ENCODE measurements at regions not wholly inside any gene's neighbourhood (a gene's known extent, or its start where the extent isn't known, plus 50 kb on each side); places are given as distances from the start of the nearest gene placed in this dataset.

DNA sequence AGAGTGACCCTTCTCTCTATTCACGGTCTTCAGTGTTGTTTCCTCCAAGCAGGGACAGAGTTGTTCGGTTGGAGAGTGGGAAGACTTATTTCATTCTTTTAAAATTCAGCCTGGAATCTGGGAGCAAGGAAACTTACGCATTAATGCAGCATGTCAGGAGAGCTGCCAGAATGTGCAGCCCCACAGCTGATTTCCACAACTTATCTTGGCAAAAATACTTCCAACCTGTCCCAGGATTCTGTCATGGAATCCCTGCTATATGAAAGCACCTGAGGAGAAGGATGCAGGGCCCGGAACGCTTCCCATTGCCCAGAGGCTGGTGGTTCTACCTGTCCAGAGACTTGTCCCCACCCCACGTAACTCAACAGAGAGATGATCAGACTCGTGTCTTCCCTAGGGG lies 86.9 kb upstream of the MKI67 start (continued):
- TF ChIP-seq, protein P1, sequence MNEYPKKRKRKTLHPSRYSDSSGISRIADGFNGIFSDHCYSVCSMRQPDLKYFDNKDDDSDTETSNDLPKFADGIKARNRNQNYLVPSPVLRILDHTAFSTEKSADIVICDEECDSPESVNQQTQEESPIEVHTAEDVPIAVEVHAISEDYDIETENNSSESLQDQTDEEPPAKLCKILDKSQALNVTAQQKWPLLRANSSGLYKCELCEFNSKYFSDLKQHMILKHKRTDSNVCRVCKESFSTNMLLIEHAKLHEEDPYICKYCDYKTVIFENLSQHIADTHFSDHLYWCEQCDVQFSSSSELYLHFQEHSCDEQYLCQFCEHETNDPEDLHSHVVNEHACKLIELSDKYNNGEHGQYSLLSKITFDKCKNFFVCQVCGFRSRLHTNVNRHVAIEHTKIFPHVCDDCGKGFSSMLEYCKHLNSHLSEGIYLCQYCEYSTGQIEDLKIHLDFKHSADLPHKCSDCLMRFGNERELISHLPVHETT (CRISPR knock-in tag; conservative IDR thresholded peaks at IDR 0.05) = no peak
- no peak for TF ChIP-seq DNMT1 (CRISPR knock-in tag; IDR thresholded peaks at IDR 0.05)
- no peak for TF ChIP-seq MLLT10 (CRISPR knock-in tag; IDR thresholded peaks at IDR 0.05)

DNA sequence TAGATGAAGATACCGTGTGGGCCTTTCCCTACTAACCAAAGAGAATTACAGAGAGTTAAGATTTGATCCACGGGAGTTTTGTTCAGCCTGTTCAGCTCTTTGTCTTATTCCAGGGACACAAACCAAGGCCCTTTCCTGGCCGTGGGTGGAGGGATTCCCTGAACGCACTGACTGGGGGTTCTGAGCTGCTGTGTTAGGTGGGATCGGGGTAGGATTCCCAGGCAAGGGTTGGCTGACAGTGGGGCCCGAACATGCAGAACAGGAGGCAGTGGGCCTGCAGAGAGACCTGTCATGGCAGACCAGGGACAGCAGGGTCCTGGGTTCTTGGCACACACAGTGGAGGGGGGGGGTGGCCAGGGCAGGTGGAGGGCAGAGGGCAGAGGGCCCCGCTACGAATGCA lies 89.5 kb upstream of the MKI67 start:
- Histone ChIP-seq H2AFZ (ENCODE audit: low read length) (no peak overlapping the region), H3K27me3 (ENCODE audit: control insufficient read depth in 1 of 2, insufficient read depth in 2 of 2, low read length in 2 of 2) (peaks cover 11 to 50% of the 10 kb centered on the region in 2 experiments), H3K4me2 (ENCODE audit: low read depth, low read length) (no peak overlapping the region), H3K27ac (ENCODE audit: extremely low read length, insufficient read depth, low read length) (no peak overlapping the region), H4K20me1 (ENCODE audit: insufficient read depth, low read length) (0 out of 2 replicates have a peak, but pooled peaks cover 2% of the 10 kb centered on the region), H3K36me3 (replicated peaks in 1 of 2; ENCODE audit: control insufficient read depth in 1 of 2, insufficient read depth in 2 of 2, low read length in 2 of 2) (no peaks in the 10 kb centered on the region), H3K79me2 (ENCODE audit: insufficient read depth, low read length) (no peaks in the 10 kb centered on the region), H3K9me3 (ENCODE audit: low read length) (no peaks in the 10 kb centered on the region), H3K4me1 (ENCODE audit: insufficient read depth, low read length) (peaks cover 7% of the 10 kb centered on the region; the same call in 1 of the 2 replicates), H3K9ac (ENCODE audit: insufficient read depth, low read depth, low read length) (no peak overlapping the region), H3K4me3 (replicated peaks in 1 of 3; ENCODE audit: insufficient read depth in 1 of 3, low read depth in 2 of 3, low read length in 3 of 3) (no peak overlapping the region)
- WGBS (ENCODE audit: low lambda C conversion rate) = 43% methylated on average over 6 of the region's 8 CpGs
- POLR2A ChIA-PET = no interaction called here
- intact Hi-C loops (cut with micrococcal nuclease; ENCODE audit: unreplicated experiment) = no loop called here
- ATAC-seq (no peak), DNase-seq (ENCODE audit: low spot score) (no peak), FAIRE-seq (no peak)
- no TSS peak for BruUV-seq (replicated peaks)
- no peak for TF ChIP-seq ZNF367 (CRISPR knock-in tag; IDR thresholded peaks at IDR 0.05; ENCODE audit: borderline replicate concordance)
- TF ChIP-seq ZSCAN22 (CRISPR knock-in tag; IDR thresholded peaks at IDR 0.05) = no peak
- no peak for TF ChIP-seq KLF13 (CRISPR knock-in tag; IDR thresholded peaks at IDR 0.05)
- no peak for TF ChIP-seq TOPORS (CRISPR knock-in tag; IDR thresholded peaks at IDR 0.05)
- TF ChIP-seq DNMT3B (CRISPR knock-in tag; conservative IDR thresholded peaks at IDR 0.05) = no peak
- TF ChIP-seq GATAD2A (CRISPR knock-in tag; IDR thresholded peaks at IDR 0.05) = no peak
- TF ChIP-seq FOXM1 (CRISPR knock-in tag; IDR thresholded peaks at IDR 0.05) = no peak
- TF ChIP-seq ZNF839 (CRISPR knock-in tag; IDR thresholded peaks at IDR 0.05; ENCODE audit: borderline replicate concordance) = no peak
- no peak for TF ChIP-seq ZEB1 (IDR thresholded peaks at IDR 0.05; ENCODE audit: insufficient replicate concordance, low read depth)
- no peak for TF ChIP-seq BRCA1 (CRISPR knock-in tag; IDR thresholded peaks at IDR 0.05)
- no peak for TF ChIP-seq ZNF816 (CRISPR knock-in tag; IDR thresholded peaks at IDR 0.05; ENCODE audit: borderline replicate concordance)
- no peak for TF ChIP-seq ARHGAP35 (CRISPR knock-in tag; IDR thresholded peaks at IDR 0.05; ENCODE audit: borderline replicate concordance)
- no peak for TF ChIP-seq ZNF879 (CRISPR knock-in tag; IDR thresholded peaks at IDR 0.05)
- no peak for TF ChIP-seq MBNL3 (CRISPR knock-in tag; conservative IDR thresholded peaks at IDR 0.05)
- TF ChIP-seq MTA1 (CRISPR knock-in tag; IDR thresholded peaks at IDR 0.05; ENCODE audit: borderline replicate concordance) = no peak
- TF ChIP-seq ZNF136 (CRISPR knock-in tag; IDR thresholded peaks at IDR 0.05; ENCODE audit: low read depth) = no peak
- in situ Hi-C loops (cut with HindIII; ENCODE audit: extremely low pct_ligation_motif_present, low pct_unique_long_range_greater_than_20kb) = no loop called here
- CTCF ChIA-PET (ENCODE audit: low intra/inter-chr PET ratio, low total read pairs) = no interaction called here

All from HepG2 (cell line).